A172 (cell line): ENCODE measurements at regions not wholly inside any gene's neighbourhood (a gene's known extent, or its start where the extent isn't known, plus 50 kb on each side); places are given as distances from the start of the nearest gene placed in this dataset.
"Not testable (repeated sequence)": the region's sequence is repeated elsewhere in the genome, so short reads cannot be mapped to it uniquely, and the experiment has no call there.

ENCODE experiments used
- DNase-seq: peaks from one replicate; pipeline ENCODE4 v3.0.0-alpha.2; 2015; ENCODE audit warnings: low spot score

GRCh38 chr3:135633078-135633477, 332.4 kb upstream of the PPP2R3A start:
- DNase-seq, result no peak

GRCh38 chr3:135636596-135636995, 328.9 kb upstream of the PPP2R3A start:
- no peak for DNase-seq

GRCh38 chr3:135637013-135637412, 328.5 kb upstream of the PPP2R3A start:
- no peak for DNase-seq

GRCh38 chr3:135641761-135642160, 323.8 kb upstream of the PPP2R3A start:
- no peak for DNase-seq

GRCh38 chr3:135645541-135645940, 320.0 kb upstream of the PPP2R3A start:
- no peak for DNase-seq

- DNase-seq, result no peak
Measured at GRCh38 chr3:135646873-135647272, 318.7 kb upstream of the PPP2R3A start.

- DNase-seq, result no peak
Measured at GRCh38 chr3:135649361-135649760, 316.2 kb upstream of the PPP2R3A start.

GRCh38 chr3:135650309-135650708, 315.2 kb upstream of the PPP2R3A start:
- DNase-seq, result no peak

GRCh38 chr3:135652388-135652787, 313.1 kb upstream of the PPP2R3A start:
- no peak for DNase-seq

GRCh38 chr3:135655328-135655727, 310.2 kb upstream of the PPP2R3A start:
- no peak for DNase-seq

- not testable (repeated sequence) for DNase-seq
Measured at GRCh38 chr3:135658451-135658850, 307.1 kb upstream of the PPP2R3A start.

- DNase-seq, result no peak
Measured at GRCh38 chr3:135667061-135667460, 298.5 kb upstream of the PPP2R3A start.

- DNase-seq, result no peak
Measured at GRCh38 chr3:135674508-135674907, 291.0 kb upstream of the PPP2R3A start.

- DNase-seq, result no peak
Measured at GRCh38 chr3:135678386-135678785, 287.1 kb upstream of the PPP2R3A start.

- no peak for DNase-seq
Measured at GRCh38 chr3:135688003-135688402, 277.5 kb upstream of the PPP2R3A start.

GRCh38 chr3:135690664-135691063, 274.9 kb upstream of the PPP2R3A start:
- no peak for DNase-seq

- DNase-seq, result no peak
Measured at GRCh38 chr3:135691240-135691639, 274.3 kb upstream of the PPP2R3A start.

GRCh38 chr3:135694142-135694541, 271.4 kb upstream of the PPP2R3A start:
- no peak for DNase-seq

GRCh38 chr3:135699741-135700140, 265.8 kb upstream of the PPP2R3A start:
- DNase-seq, result no peak

GRCh38 chr3:135706758-135707375, 258.7 kb upstream of the PPP2R3A start:
- DNase-seq, result peak; percentile 11

- no peak for DNase-seq
Measured at GRCh38 chr3:135719449-135719848, 246.1 kb upstream of the PPP2R3A start.

- DNase-seq, result no peak
Measured at GRCh38 chr3:135728007-135728721, 237.4 kb upstream of the PPP2R3A start.

- DNase-seq, result no peak
Measured at GRCh38 chr3:135731546-135731945, 234.0 kb upstream of the PPP2R3A start.

GRCh38 chr3:135736740-135737139, 228.8 kb upstream of the PPP2R3A start:
- DNase-seq, result peak; percentile 15
